Esophagus squamous epithelium (tissue), 4 donors: ENCODE measurements at regions not wholly inside any gene's neighbourhood (a gene's known extent, or its start where the extent isn't known, plus 50 kb on each side); places are given as distances from the start of the nearest gene placed in this dataset.

Source experiments
- POLR2A ChIP-seq, 4 donors: fragments of 450-650 bp; IDR thresholded peaks; one replicate each; pipeline ENCODE4 v1.6.1; 2017; ENCODE audit warnings: antibody characterized with exemption in 4 of 4, mild to moderate bottlenecking in 4 of 4, moderate library complexity in 3 of 4
- TF ChIP-seq, protein P1 (sequence below), 6 experiments: fragments of 450-650 bp in 4 of 6; fragments of 200-600 bp in 2 of 6; sonication (generic) in 2 of 6; IDR thresholded peaks; one replicate each; pipeline ENCODE4 v1.5.1; 2016 to 2019; ENCODE audit warnings: antibody characterized with exemption in 6 of 6, mild to moderate bottlenecking in 4 of 6, moderate library complexity in 4 of 6

DNA sequence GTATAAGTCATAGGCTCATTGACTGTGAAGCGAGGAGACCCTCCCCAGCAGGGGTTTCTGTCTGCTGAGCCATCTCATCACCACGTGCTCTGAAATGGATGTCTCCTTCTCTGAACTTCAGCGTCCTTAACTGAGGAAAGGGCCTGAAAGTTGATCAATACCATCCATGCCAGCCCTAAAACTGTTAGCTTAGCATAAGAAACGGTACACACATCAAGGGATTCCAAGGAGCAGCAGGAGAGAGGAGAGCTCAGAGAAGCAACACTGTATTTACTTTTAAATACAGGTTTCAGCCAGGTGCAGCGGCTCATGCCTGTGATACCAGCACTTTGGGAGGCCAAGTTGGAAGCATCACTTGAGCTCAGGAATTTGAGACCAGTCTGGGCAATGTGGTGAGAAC, 248.9 kb upstream of the TNRC6C start:
- TF ChIP-seq, protein P1, sequence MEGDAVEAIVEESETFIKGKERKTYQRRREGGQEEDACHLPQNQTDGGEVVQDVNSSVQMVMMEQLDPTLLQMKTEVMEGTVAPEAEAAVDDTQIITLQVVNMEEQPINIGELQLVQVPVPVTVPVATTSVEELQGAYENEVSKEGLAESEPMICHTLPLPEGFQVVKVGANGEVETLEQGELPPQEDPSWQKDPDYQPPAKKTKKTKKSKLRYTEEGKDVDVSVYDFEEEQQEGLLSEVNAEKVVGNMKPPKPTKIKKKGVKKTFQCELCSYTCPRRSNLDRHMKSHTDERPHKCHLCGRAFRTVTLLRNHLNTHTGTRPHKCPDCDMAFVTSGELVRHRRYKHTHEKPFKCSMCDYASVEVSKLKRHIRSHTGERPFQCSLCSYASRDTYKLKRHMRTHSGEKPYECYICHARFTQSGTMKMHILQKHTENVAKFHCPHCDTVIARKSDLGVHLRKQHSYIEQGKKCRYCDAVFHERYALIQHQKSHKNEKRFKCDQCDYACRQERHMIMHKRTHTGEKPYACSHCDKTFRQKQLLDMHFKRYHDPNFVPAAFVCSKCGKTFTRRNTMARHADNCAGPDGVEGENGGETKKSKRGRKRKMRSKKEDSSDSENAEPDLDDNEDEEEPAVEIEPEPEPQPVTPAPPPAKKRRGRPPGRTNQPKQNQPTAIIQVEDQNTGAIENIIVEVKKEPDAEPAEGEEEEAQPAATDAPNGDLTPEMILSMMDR (IDR thresholded peaks at IDR 0.05) = no peak
- TF ChIP-seq POLR2A (IDR thresholded peaks at IDR 0.05) = no peak
